Prostate gland (tissue), 2 donors: ENCODE measurements at regions not wholly inside any gene's neighbourhood (a gene's known extent, or its start where the extent isn't known, plus 50 kb on each side); places are given as distances from the start of the nearest gene placed in this dataset.

Source experiments
- DNase-seq: peaks from one replicate; pipeline ENCODE4 v3.0.0-alpha.2; 2019; ENCODE audit warnings: low spot score
- H3K27ac ChIP-seq, 2 donors: fragments of 200-600 bp; sonication (generic); 2 replicates each; pipeline ENCODE4 v1.5.1; 2017 to 2019
- H3K27me3 ChIP-seq: fragments of 200-600 bp; sonication (generic); replicated peaks from 2 replicates; pipeline ENCODE4 v1.5.1; 2019; ENCODE audit not compliant: insufficient read depth
- H3K36me3 ChIP-seq, 2 donors: fragments of 200-600 bp; sonication (generic); 1 replicate in 1 of 2; 2 replicates in 1 of 2; pipeline versions ENCODE4 v1.5.1 to v1.8.1; 2017 to 2019
- H3K4me1 ChIP-seq: fragments of 200-600 bp; sonication (generic); replicated peaks from 2 replicates; pipeline ENCODE4 v1.5.1; 2019
- H3K4me3 ChIP-seq, 2 donors: fragments of 200-600 bp; sonication (generic); 2 replicates each; pipeline ENCODE4 v1.5.1; 2017 to 2019
- H3K9me3 ChIP-seq: fragments of 200-600 bp; sonication (generic); 2 replicates; pipeline ENCODE4 v1.5.1; 2017
- POLR2A ChIP-seq: fragments of 450-650 bp; IDR thresholded peaks from one replicate; pipeline ENCODE4 v1.6.1; 2016; ENCODE audit warnings: antibody characterized with exemption, mild to moderate bottlenecking
- POLR2AphosphoS5 ChIP-seq: sonication (generic); formaldehyde crosslinking; IDR thresholded peaks from one replicate; pipeline ENCODE4 v1.6.1; 2017; ENCODE audit warnings: antibody characterized with exemption
- WGBS: methylation state at CpG from one replicate; pipeline ENCODE4 v1.1.5; 2018; 5-methylcytosine and 5-hydroxymethylcytosine counted together
- intact Hi-C: fragments of 100-400 bp; cut with DNase I; formaldehyde crosslinking; loops from one replicate; pipeline ENCODE4 v1.14.2; 2022
- TF ChIP-seq, protein P1 (sequence below), 4 experiments: fragments of 200-600 bp in 2 of 4; fragments of 450-650 bp in 2 of 4; sonication (generic) in 2 of 4; IDR thresholded peaks; 1 replicate in 3 of 4; 2 replicates in 1 of 4; pipeline ENCODE4 v1.5.1; 2016 to 2019; ENCODE audit warnings: antibody characterized with exemption in 4 of 4, mild to moderate bottlenecking in 2 of 4, moderate library complexity in 2 of 4

DNA sequence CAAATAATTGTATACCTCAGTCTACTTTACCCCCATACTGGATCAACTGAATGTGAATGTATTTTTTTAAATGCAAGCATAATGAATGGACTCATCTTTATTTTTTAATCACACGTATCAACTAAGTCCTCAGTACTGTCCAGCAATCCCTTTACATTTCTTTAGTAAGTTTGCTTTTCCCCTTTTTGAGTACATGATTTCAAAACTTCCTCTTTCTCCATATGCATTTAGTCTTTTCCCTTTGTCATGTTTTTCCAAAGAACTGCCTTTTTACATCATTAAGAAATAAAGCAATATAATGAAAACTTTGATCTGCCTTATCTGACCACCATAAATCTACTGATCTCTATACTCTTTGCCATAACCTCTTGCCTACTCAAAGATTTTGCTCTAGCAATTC is 182.5 kb upstream of the AKR1E2 start:
- WGBS, result 98% methylated on average over 1 of the region's 1 CpG
- H3K4me3 ChIP-seq, result no peak overlapping the region
- intact Hi-C loops, result no loop called here

DNA sequence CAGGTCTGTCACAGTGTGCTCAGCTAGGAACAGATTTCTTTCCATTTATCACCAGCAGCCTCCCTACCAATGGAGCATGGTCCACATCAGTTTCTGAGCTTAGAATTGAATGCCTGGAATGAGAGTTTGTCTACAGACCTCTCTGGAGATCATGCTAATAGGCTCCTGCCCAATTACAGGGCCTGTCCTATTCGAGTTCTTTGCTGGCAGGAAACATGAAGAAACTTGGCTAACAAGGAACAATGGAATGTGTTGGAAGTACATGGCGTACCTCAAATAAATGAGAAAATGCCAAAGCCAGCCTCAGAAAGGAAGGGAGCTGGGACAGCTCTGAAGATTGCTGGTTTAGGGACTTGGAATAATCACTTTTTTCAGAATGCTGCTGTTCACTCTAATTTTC is 186.0 kb upstream of the AKR1E2 start:
- no peaks in the 10 kb centered on the region for H3K36me3 ChIP-seq
- TF ChIP-seq, protein P1, sequence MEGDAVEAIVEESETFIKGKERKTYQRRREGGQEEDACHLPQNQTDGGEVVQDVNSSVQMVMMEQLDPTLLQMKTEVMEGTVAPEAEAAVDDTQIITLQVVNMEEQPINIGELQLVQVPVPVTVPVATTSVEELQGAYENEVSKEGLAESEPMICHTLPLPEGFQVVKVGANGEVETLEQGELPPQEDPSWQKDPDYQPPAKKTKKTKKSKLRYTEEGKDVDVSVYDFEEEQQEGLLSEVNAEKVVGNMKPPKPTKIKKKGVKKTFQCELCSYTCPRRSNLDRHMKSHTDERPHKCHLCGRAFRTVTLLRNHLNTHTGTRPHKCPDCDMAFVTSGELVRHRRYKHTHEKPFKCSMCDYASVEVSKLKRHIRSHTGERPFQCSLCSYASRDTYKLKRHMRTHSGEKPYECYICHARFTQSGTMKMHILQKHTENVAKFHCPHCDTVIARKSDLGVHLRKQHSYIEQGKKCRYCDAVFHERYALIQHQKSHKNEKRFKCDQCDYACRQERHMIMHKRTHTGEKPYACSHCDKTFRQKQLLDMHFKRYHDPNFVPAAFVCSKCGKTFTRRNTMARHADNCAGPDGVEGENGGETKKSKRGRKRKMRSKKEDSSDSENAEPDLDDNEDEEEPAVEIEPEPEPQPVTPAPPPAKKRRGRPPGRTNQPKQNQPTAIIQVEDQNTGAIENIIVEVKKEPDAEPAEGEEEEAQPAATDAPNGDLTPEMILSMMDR (IDR thresholded peaks at IDR 0.05), result no peak
- TF ChIP-seq POLR2AphosphoS5, result peak; percentile 96
- DNase-seq, result peak; percentile 68
- intact Hi-C loops, result no loop called here
- no peak overlapping the region for H3K4me3 ChIP-seq
- H3K27ac ChIP-seq, result peak overlapping the region; percentile 45 to 72
- H3K4me1 ChIP-seq, result no peaks in the 10 kb centered on the region
- H3K27me3 ChIP-seq, result no peaks in the 10 kb centered on the region
- WGBS, result 13% methylated on average over 2 of the region's 2 CpGs
- no peaks in the 10 kb centered on the region for H3K9me3 ChIP-seq

More for the DNA sequence above, 182.5 kb upstream of the AKR1E2 start:
- Histone ChIP-seq H3K4me1 (no peaks in the 10 kb centered on the region), H3K27ac (no peak overlapping the region), H3K9me3 (no peaks in the 10 kb centered on the region), H3K27me3 (no peaks in the 10 kb centered on the region), H3K36me3 (no peaks in the 10 kb centered on the region)
- TF ChIP-seq POLR2A (no peak), POLR2AphosphoS5 (no peak)
- TF ChIP-seq, protein P1 (IDR thresholded peaks at IDR 0.05), result no peak
- DNase-seq, result no peak

DNA sequence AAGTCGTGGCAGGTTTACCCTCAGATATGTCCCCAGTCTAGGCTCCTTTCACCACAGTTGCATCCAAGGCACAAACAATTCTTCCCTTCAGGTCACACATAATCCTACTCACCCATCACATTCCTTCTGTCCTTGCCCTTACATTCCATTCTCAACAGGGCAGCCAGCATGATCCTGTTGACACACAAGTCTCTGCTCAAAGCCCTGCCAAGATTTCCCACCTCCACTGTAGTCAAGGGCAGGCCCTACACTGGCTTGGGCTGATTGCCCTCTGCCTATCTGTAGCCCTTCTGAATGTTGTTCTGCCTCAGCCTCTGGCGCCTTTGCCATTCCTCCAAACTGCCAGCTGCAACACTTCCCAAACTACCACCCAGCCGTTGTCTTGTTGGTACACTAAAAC is 187.9 kb upstream of the AKR1E2 start:
- Histone ChIP-seq H3K9me3 (no peaks in the 10 kb centered on the region), H3K4me3 (no peak overlapping the region), H3K27me3 (no peaks in the 10 kb centered on the region), H3K4me1 (no peaks in the 10 kb centered on the region), H3K27ac (no peak overlapping the region), H3K36me3 (no peaks in the 10 kb centered on the region)
- 93% methylated on average over 3 of the region's 3 CpGs for WGBS
- DNase-seq, result no peak
- TF ChIP-seq POLR2A, result no peak
- TF ChIP-seq POLR2AphosphoS5, result no peak
- TF ChIP-seq, protein P1 (IDR thresholded peaks at IDR 0.05), result no peak
- intact Hi-C loops, result no loop called here

DNA sequence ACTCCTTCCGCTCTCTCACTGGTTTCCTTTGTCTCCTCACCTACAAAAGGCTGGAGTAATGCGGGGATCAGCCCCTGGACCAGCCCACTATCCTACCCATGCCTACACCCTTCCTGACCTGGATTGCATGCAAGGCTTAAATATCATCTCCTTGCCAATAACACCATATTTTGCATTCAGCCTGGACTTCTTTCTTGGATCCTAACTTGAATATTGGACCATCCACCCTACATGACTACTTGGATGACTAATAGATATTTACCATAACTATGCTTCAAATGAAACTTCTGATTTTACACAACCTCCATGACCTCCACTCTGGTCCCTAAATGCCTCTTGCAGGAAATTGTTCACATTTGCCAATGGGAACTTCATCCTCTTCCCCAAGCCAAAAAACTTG is 188.3 kb upstream of the AKR1E2 start:
- no peak for TF ChIP-seq POLR2A
- Histone ChIP-seq H3K4me3 (no peak overlapping the region), H3K9me3 (no peaks in the 10 kb centered on the region), H3K27ac (no peak overlapping the region), H3K27me3 (no peaks in the 10 kb centered on the region), H3K4me1 (no peaks in the 10 kb centered on the region), H3K36me3 (no peaks in the 10 kb centered on the region)
- no peak for DNase-seq
- WGBS, result 96% methylated on average over 2 of the region's 2 CpGs
- intact Hi-C loops, result no loop called here

DNA sequence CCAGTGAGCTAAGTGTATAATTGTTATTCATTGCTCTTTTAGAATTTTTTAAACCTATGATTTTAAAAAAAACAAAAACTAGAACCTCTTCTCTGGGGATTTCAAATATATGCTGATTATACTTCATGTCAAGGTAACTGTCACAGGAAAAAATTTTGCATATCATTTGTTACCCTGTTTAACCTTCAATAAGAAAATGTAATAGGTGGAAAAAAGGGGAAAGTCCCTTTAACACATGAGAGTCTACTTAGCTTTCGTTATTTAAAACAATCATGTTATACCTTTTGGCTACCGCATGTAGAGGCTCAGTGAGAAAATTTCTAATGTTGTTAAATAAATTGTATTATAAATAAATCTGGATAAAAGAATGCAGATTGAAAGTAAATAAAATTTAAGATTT is 190.1 kb upstream of the AKR1E2 start:
- H3K9me3 ChIP-seq, result no peaks in the 10 kb centered on the region
- H3K36me3 ChIP-seq, result no peaks in the 10 kb centered on the region
- no peak overlapping the region for H3K27ac ChIP-seq
- intact Hi-C loops, result no loop called here
- TF ChIP-seq, protein P1 (IDR thresholded peaks at IDR 0.05), result no peak
- TF ChIP-seq POLR2AphosphoS5, result no peak
- TF ChIP-seq POLR2A, result no peak
- WGBS, result 91% methylated on average over 2 of the region's 2 CpGs
- no peaks in the 10 kb centered on the region for H3K27me3 ChIP-seq
- no peak overlapping the region for H3K4me3 ChIP-seq
- H3K4me1 ChIP-seq, result no peaks in the 10 kb centered on the region
- DNase-seq, result no peak
